H1 (cell line): ENCODE measurements at regions not wholly inside any gene's neighbourhood (a gene's known extent, or its start where the extent isn't known, plus 50 kb on each side); places are given as distances from the start of the nearest gene placed in this dataset.

ENCODE experiments used
- CTCF ChIA-PET: fragments of 300-600 bp; sonication (Branson Sonifier 250); formaldehyde crosslinking; loops from one replicate; lab custom pipeline; 2021; ENCODE audit not compliant: partially characterized antibody; lab: Charles Lee
- POLR2A ChIA-PET: fragments of 300-600 bp; sonication (Branson Sonifier 250); formaldehyde crosslinking; loops from one replicate; lab custom pipeline; 2021; ENCODE audit warnings: inconsistent platforms; ENCODE audit not compliant: partially characterized antibody; lab: Charles Lee
- DNase-seq, 2 experiments: peaks; one replicate each; pipeline versions ENCODE4 v3.0.0 to v3.0.0-alpha.2; 2010 to 2022; ENCODE audit warnings: low spot score in 2 of 2, low read depth in 1 of 2, mixed read lengths in 1 of 2
- FAIRE-seq: peaks from 2 replicates; lab custom pipeline; 2011; peaks lifted over from hg19 to GRCh38; lab: Jason Lieb, UNC
- H2AFZ ChIP-seq: 2 replicates; pipeline ENCODE4 v1.8.1; 2012; ENCODE audit warnings: low read length, inconsistent platforms
- H2AK5ac ChIP-seq: 2 replicates; pipeline ENCODE4 v1.6.1; 2013; ENCODE audit warnings: low read depth, low read length
- H2BK120ac ChIP-seq: replicated peaks from 2 replicates; pipeline ENCODE3; 2013; ENCODE audit warnings: low read depth, low read length, inconsistent platforms
- H2BK12ac ChIP-seq: 2 replicates; pipeline ENCODE4 v1.6.1; 2013; ENCODE audit warnings: low read depth, low read length
- H2BK15ac ChIP-seq: 2 replicates; pipeline ENCODE4 v1.6.1; 2013; ENCODE audit warnings: low read length
- H2BK20ac ChIP-seq: 2 replicates; pipeline ENCODE4 v1.6.1; 2013; ENCODE audit warnings: low read length
- H2BK5ac ChIP-seq: 2 replicates; pipeline ENCODE4 v1.6.1; 2013; ENCODE audit warnings: low read depth, low read length
- H3K14ac ChIP-seq: 2 replicates; pipeline ENCODE4 v1.6.1; 2013; ENCODE audit warnings: inconsistent platforms; ENCODE audit not compliant: insufficient read length
- H3K18ac ChIP-seq: 2 replicates; pipeline ENCODE4 v1.6.1; 2013; ENCODE audit warnings: low read length; ENCODE audit errors: extremely low read depth
- H3K23ac ChIP-seq: 2 replicates; pipeline ENCODE4 v1.6.1; 2013; ENCODE audit warnings: inconsistent platforms; ENCODE audit not compliant: insufficient read length
- H3K23me2 ChIP-seq: 2 replicates; pipeline ENCODE4 v1.6.1; 2013; ENCODE audit warnings: low read depth, low read length
- H3K27ac ChIP-seq: 2 replicates; pipeline ENCODE4 v1.6.1; 2011; ENCODE audit warnings: low read depth, low read length, inconsistent platforms
- H3K27me3 ChIP-seq, 4 experiments: replicated peaks in 1 of 4; 1 replicate in 1 of 4; 2 replicates in 3 of 4; pipeline versions ENCODE4 v1.6.1 to v1.8.1; 2011 to 2013; ENCODE audit warnings: low read length in 3 of 4, mild to moderate bottlenecking in 3 of 4, inconsistent platforms in 2 of 4, mixed read lengths in 2 of 4, moderate library complexity in 1 of 4; ENCODE audit not compliant: control insufficient read depth in 3 of 4, insufficient read depth in 3 of 4; ENCODE audit errors: extremely low read depth in 1 of 4
- H3K36me3 ChIP-seq, 4 experiments: 2 replicates each; pipeline versions ENCODE4 v1.6.1 to v1.8.1; 2011 to 2013; ENCODE audit warnings: mild to moderate bottlenecking in 4 of 4, low read length in 3 of 4, moderate library complexity in 2 of 4, control low read depth in 1 of 4, inconsistent platforms in 1 of 4; ENCODE audit not compliant: insufficient read depth in 4 of 4, control insufficient read depth in 2 of 4
- H3K4ac ChIP-seq: replicated peaks from 2 replicates; pipeline ENCODE3; 2013; ENCODE audit warnings: low read length, low read depth, mixed read lengths, inconsistent platforms; ENCODE audit not compliant: insufficient read length
- H3K4me1 ChIP-seq, 4 experiments: replicated peaks in 1 of 4; 1 replicate in 1 of 4; 2 replicates in 3 of 4; pipeline versions ENCODE4 v1.6.1 to v1.8.1; 2011 to 2013; ENCODE audit warnings: low read length in 3 of 4, inconsistent platforms in 2 of 4, mixed read lengths in 1 of 4; ENCODE audit not compliant: insufficient read depth in 4 of 4, control insufficient read depth in 3 of 4
- H3K4me2 ChIP-seq, 2 experiments: 2 replicates each; pipeline versions ENCODE4 v1.6.1 to v1.8.1; 2011 to 2013; ENCODE audit warnings: low read depth in 2 of 2, low read length in 2 of 2, control low read depth in 1 of 2, inconsistent platforms in 1 of 2, mild to moderate bottlenecking in 1 of 2; ENCODE audit not compliant: insufficient read depth in 1 of 2
- H3K4me3 ChIP-seq, 4 experiments: fragments of 200-600, 300-600 bp in 1 of 4; sonication (generic), shearing (Covaris generic), sonication (Bioruptor Twin) in 1 of 4; 2 replicates each; pipeline versions ENCODE4 v1.5.1 to v1.8.1; 2011 to 2016; ENCODE audit warnings: low read length in 4 of 4, low read depth in 3 of 4, control low read depth in 2 of 4, inconsistent platforms in 2 of 4, mild to moderate bottlenecking in 2 of 4, mixed read lengths in 1 of 4, moderate library complexity in 1 of 4; ENCODE audit not compliant: insufficient read depth in 2 of 4; ENCODE audit errors: extremely low read depth in 1 of 4
- H3K56ac ChIP-seq: replicated peaks from 2 replicates; pipeline ENCODE3; 2013; ENCODE audit warnings: low read depth, mild to moderate bottlenecking, mixed read lengths, low read length, inconsistent platforms; ENCODE audit not compliant: insufficient read length
- H3K79me1 ChIP-seq: 2 replicates; pipeline ENCODE4 v1.6.1; 2013; ENCODE audit warnings: low read depth, low read length, control low read depth
- H3K79me2 ChIP-seq, 2 experiments: 2 replicates each; pipeline versions ENCODE4 v1.6.1 to v1.8.1; 2012 to 2013; ENCODE audit warnings: low read length in 2 of 2, mild to moderate bottlenecking in 2 of 2, inconsistent platforms in 1 of 2; ENCODE audit not compliant: insufficient read depth in 2 of 2, control insufficient read depth in 1 of 2
- H3K9ac ChIP-seq, 4 experiments: replicated peaks in 1 of 4; 1 replicate in 1 of 4; 2 replicates in 3 of 4; pipeline versions ENCODE4 v1.6.1 to v1.8.1; 2011 to 2013; ENCODE audit warnings: low read depth in 3 of 4, low read length in 3 of 4, control low read depth in 2 of 4, mild to moderate bottlenecking in 2 of 4, moderate library complexity in 2 of 4, inconsistent platforms in 1 of 4; ENCODE audit errors: extremely low read depth in 1 of 4
- H3K9me3 ChIP-seq, 2 experiments: 2 replicates each; pipeline versions ENCODE4 v1.6.1 to v1.8.1; 2012 to 2013; ENCODE audit warnings: mild to moderate bottlenecking in 2 of 2, moderate library complexity in 2 of 2, control low read depth in 1 of 2, inconsistent platforms in 1 of 2, low read depth in 1 of 2, low read length in 1 of 2, mixed read lengths in 1 of 2; ENCODE audit not compliant: insufficient read depth in 2 of 2
- H4K20me1 ChIP-seq, 2 experiments: replicated peaks in 1 of 2; 2 replicates each; pipeline versions ENCODE3 to v1.8.1; 2011 to 2013; ENCODE audit warnings: inconsistent platforms in 2 of 2, low read length in 2 of 2, mild to moderate bottlenecking in 1 of 2; ENCODE audit not compliant: insufficient read depth in 2 of 2, control insufficient read depth in 1 of 2
- H4K5ac ChIP-seq: 2 replicates; pipeline ENCODE4 v1.6.1; 2013; ENCODE audit warnings: low read length, low read depth, mixed read lengths, inconsistent platforms; ENCODE audit not compliant: insufficient read length
- H4K8ac ChIP-seq: 2 replicates; pipeline ENCODE4 v1.8.0; 2013; ENCODE audit warnings: mild to moderate bottlenecking, moderate library complexity, low read length, inconsistent platforms; ENCODE audit not compliant: insufficient read depth; ENCODE audit errors: extremely low read depth
- H4K91ac ChIP-seq: replicated peaks from 2 replicates; pipeline ENCODE3; 2013; ENCODE audit warnings: low read length, mixed read lengths, inconsistent platforms; ENCODE audit not compliant: insufficient read length
- BACH1 ChIP-seq: IDR thresholded peaks from 2 replicates; pipeline ENCODE4 v1.6.1; 2012; ENCODE audit warnings: low read length, improper control_type of control experiment
- CBX8 ChIP-seq: fragments of 300-800, 300-1000 bp; sonication (generic); IDR thresholded peaks from 2 replicates; pipeline ENCODE4 v1.7.1; 2016; ENCODE audit warnings: low read depth, low read length, borderline replicate concordance
- CHD2 ChIP-seq: IDR thresholded peaks from 2 replicates; pipeline ENCODE4 v1.6.1; 2012; ENCODE audit warnings: low read length, improper control_type of control experiment
- EP300 ChIP-seq, 2 experiments: IDR thresholded peaks; 1 replicate in 1 of 2; 2 replicates in 1 of 2; pipeline ENCODE4 v1.6.1; 2011 to 2012; ENCODE audit warnings: low read depth in 2 of 2, low read length in 2 of 2, mild to moderate bottlenecking in 2 of 2, borderline replicate concordance in 1 of 2, inconsistent platforms in 1 of 2, moderate library complexity in 1 of 2
- GABPA ChIP-seq: IDR thresholded peaks from 2 replicates; pipeline ENCODE4 v1.6.1; 2011; ENCODE audit warnings: mild to moderate bottlenecking, low read length, moderate library complexity, borderline replicate concordance; ENCODE audit not compliant: insufficient read depth
- JUN ChIP-seq: IDR thresholded peaks from 2 replicates; pipeline ENCODE4 v1.6.1; 2011; ENCODE audit warnings: low read depth, mild to moderate bottlenecking, improper control_type of control experiment, low read length
- MAFK ChIP-seq: IDR thresholded peaks from 2 replicates; pipeline ENCODE4 v1.6.1; 2012; ENCODE audit warnings: low read depth, mild to moderate bottlenecking, improper control_type of control experiment, low read length
- POLR2A ChIP-seq, 2 experiments: IDR thresholded peaks; 1 replicate in 1 of 2; 2 replicates in 1 of 2; pipeline ENCODE4 v1.6.1; 2011; ENCODE audit warnings: low read depth in 2 of 2, low read length in 2 of 2, mild to moderate bottlenecking in 2 of 2; ENCODE audit errors: control extremely low read depth in 1 of 2
- POLR2AphosphoS5 ChIP-seq: IDR thresholded peaks from 2 replicates; pipeline ENCODE4 v1.6.1; 2011; ENCODE audit warnings: low read depth, low read length
- TAF1 ChIP-seq: IDR thresholded peaks from 2 replicates; pipeline ENCODE4 v1.6.1; 2011; ENCODE audit warnings: mild to moderate bottlenecking, low read depth, low read length
- ZNF274 ChIP-seq: IDR thresholded peaks from 2 replicates; pipeline ENCODE4 v1.7.0; 2012; ENCODE audit warnings: low read length, borderline replicate concordance; ENCODE audit errors: extremely low read depth
- WGBS, 2 experiments: shearing (Covaris generic) in 1 of 2; methylation state at CpG; one replicate each; pipeline versions ENCODE4 v1.1.6 to v1.1.7; 2013 to 2015; ENCODE audit warnings: low lambda C conversion rate in 2 of 2, mixed read lengths in 2 of 2, inconsistent platforms in 1 of 2, low coverage in 1 of 2, missing lambda C conversion rate in 1 of 2; ENCODE audit not compliant: insufficient replicate concordance in 2 of 2, insufficient coverage in 1 of 2, insufficient read length in 1 of 2; ENCODE audit errors: extremely low coverage in 1 of 2, missing lambda C conversion rate in 1 of 2; 5-methylcytosine and 5-hydroxymethylcytosine counted together
- TF ChIP-seq, protein P1 (sequence below): IDR thresholded peaks from 2 replicates; pipeline ENCODE4 v1.6.1; 2012; ENCODE audit warnings: inconsistent platforms
- TF ChIP-seq, protein P2 (sequence below): IDR thresholded peaks from 2 replicates; pipeline ENCODE4 v1.6.1; 2011; ENCODE audit warnings: low read depth, mild to moderate bottlenecking, low read length; ENCODE audit not compliant: insufficient read depth

DNA sequence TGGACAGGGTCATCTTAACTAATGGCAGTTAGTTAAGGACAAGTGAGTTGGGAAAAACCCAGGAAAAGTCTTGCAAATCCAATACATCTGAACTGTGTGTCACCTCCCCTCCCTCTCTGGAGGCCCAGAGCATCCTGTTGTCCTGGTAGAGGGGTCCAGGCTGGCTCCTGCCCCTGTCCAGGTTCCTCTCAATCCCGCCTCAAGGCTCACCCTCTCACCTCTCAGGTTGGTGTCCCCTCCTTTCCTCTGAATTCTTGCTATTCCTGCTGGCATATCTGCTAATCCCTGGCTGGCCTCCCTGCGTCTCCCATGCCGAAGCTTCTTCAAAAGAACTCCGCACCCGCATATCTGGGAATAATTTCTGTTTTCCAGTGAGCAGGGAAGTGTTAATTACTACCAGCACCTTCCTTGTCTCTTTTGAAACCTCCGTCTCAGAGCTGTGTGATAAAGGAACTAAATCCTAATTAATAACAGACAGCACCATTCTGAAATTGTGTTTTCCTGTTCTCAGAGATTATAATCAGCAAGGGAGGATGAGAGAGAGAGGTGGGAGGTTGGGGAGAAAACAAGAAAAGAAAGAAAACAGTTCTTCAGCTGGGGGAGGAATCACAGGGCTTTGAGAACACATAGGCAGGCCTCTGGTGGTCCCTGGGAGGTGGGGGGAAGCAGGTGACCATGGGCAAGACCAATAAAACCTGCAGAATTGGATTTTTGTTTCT is 568.0 kb downstream of the PTPRU start:
- Histone ChIP-seq H2AFZ (no peak overlapping the region), H4K8ac (no peak overlapping the region), H3K27ac (no peak overlapping the region), H2BK20ac (no peak overlapping the region), H3K9ac (no peak overlapping the region), H3K4me3 (no peak overlapping the region), H2BK5ac (no peak overlapping the region), H3K79me1 (no peaks in the 10 kb centered on the region), H3K18ac (no peak overlapping the region), H2AK5ac (no peak overlapping the region), H3K36me3 (no peaks in the 10 kb centered on the region), H3K4me2 (no peak overlapping the region), H2BK12ac (no peak overlapping the region), H3K27me3 (no peaks in the 10 kb centered on the region), H3K23me2 (no peaks in the 10 kb centered on the region), H3K4me1 (peaks cover 0 to 3% (median 0%) of the 10 kb centered on the region in 4 experiments; a peak in 1 of 7 replicates), H2BK15ac (no peak overlapping the region), H3K4ac (no peak overlapping the region), H2BK120ac (no peak overlapping the region), H3K14ac (no peak overlapping the region), H3K23ac (no peak overlapping the region), H4K20me1 (no peaks in the 10 kb centered on the region), H3K9me3 (no peaks in the 10 kb centered on the region), H4K5ac (no peak overlapping the region), H4K91ac (no peak overlapping the region), H3K79me2 (no peaks in the 10 kb centered on the region), H3K56ac (no peak overlapping the region)
- DNase-seq (peak in 1 of 2 experiments; percentile 28), FAIRE-seq (no peak)
- 94% methylated on average over 5 of the region's 6 CpGs; no CpG with 5 or more reads in 1 of the 2 experiments for WGBS, 2 experiments
- POLR2A ChIA-PET: no interaction called here
- CTCF ChIA-PET: interaction anchor here (1.1 to 1.9 kb wide), 9 partner anchors 11 to 289 kb away, joined by 3 to 10 read pairs (median 3); no protein-coding TSS in a partner anchor
- TF ChIP-seq JUN: no peak
- no peak for TF ChIP-seq MAFK
- TF ChIP-seq, protein P1, sequence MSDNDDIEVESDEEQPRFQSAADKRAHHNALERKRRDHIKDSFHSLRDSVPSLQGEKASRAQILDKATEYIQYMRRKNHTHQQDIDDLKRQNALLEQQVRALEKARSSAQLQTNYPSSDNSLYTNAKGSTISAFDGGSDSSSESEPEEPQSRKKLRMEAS: no peak
- TF ChIP-seq BACH1: no peak
- TF ChIP-seq GABPA: no peak
- TF ChIP-seq, protein P2, sequence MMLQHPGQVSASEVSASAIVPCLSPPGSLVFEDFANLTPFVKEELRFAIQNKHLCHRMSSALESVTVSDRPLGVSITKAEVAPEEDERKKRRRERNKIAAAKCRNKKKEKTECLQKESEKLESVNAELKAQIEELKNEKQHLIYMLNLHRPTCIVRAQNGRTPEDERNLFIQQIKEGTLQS: no peak
- no peak for TF ChIP-seq TAF1
- TF ChIP-seq POLR2AphosphoS5: no peak
- no peak for TF ChIP-seq POLR2A (IDR thresholded peaks at IDR 0.05; ENCODE audit: control extremely low read depth in 1 of 2, low read depth in 2 of 2, low read length in 2 of 2)
- no peak for TF ChIP-seq EP300 (IDR thresholded peaks at IDR 0.05; ENCODE audit: borderline replicate concordance in 1 of 2, low read depth in 2 of 2, low read length in 2 of 2)
- TF ChIP-seq CHD2: no peak
- TF ChIP-seq ZNF274: no peak
- no peak for TF ChIP-seq CBX8
